ENCODE measurements at regions not wholly inside any gene's neighbourhood (a gene's known extent, or its start where the extent isn't known, plus 50 kb on each side); places are given as distances from the start of the nearest gene placed in this dataset.
A peak's percentile ranks its signal among the peaks of the same experiment; 100 is the strongest.

DNA sequence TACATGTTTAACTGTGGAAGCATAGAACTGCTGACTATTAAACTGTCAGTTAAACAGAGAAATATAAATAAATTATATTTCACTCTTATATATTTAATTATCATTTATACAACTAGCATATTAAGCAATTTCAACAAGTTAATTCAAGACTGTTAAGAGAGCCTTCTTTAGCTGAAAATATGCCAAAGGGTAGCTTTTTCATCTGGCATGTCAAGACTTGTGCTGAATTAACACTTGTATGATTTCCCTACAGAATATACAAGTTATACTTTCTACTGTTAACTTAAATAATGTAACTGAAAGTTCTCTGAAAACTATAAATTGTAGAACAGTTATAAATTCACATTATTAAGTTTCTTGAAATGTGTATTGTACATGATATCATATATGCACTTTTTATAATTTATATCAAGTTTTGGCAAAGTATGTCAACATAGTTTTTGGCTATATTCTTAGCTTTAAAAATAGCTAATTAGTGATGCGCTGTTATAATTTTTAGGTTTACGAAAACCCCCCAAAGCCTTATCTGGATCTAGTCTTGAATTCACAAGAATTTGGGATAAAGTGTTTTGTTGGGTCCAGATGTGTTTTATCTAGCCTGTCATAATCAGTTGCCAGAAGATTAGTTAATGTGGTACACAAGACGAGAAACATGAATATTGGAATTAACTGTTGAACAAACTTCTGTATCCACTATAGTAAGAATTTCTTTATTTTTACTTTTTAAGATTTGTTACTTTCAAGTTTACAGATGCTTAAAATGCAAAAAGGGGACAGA, 231.1 kb upstream of the FOXP2 start:
- no peak overlapping the region for H3K27ac Mint-ChIP-seq (ENCODE audit: unreplicated experiment)
- no peak overlapping the region for H3K4me3 Mint-ChIP-seq (ENCODE audit: unreplicated experiment)
- H3K9me3 Mint-ChIP-seq (ENCODE audit: unreplicated experiment) = no peaks in the 10 kb centered on the region
- peaks cover 35% of the 10 kb centered on the region for H3K4me1 Mint-ChIP-seq (ENCODE audit: unreplicated experiment)
- no peaks in the 10 kb centered on the region for H3K27me3 Mint-ChIP-seq (ENCODE audit: unreplicated experiment)
- TF ChIP-seq, protein P1, sequence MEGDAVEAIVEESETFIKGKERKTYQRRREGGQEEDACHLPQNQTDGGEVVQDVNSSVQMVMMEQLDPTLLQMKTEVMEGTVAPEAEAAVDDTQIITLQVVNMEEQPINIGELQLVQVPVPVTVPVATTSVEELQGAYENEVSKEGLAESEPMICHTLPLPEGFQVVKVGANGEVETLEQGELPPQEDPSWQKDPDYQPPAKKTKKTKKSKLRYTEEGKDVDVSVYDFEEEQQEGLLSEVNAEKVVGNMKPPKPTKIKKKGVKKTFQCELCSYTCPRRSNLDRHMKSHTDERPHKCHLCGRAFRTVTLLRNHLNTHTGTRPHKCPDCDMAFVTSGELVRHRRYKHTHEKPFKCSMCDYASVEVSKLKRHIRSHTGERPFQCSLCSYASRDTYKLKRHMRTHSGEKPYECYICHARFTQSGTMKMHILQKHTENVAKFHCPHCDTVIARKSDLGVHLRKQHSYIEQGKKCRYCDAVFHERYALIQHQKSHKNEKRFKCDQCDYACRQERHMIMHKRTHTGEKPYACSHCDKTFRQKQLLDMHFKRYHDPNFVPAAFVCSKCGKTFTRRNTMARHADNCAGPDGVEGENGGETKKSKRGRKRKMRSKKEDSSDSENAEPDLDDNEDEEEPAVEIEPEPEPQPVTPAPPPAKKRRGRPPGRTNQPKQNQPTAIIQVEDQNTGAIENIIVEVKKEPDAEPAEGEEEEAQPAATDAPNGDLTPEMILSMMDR (IDR thresholded peaks at IDR 0.05) = no peak
- H3K36me3 Mint-ChIP-seq (ENCODE audit: unreplicated experiment) = peaks cover 6% of the 10 kb centered on the region
- no peak for DNase-seq (ENCODE audit: extremely low spot score, unreplicated experiment)

DNA sequence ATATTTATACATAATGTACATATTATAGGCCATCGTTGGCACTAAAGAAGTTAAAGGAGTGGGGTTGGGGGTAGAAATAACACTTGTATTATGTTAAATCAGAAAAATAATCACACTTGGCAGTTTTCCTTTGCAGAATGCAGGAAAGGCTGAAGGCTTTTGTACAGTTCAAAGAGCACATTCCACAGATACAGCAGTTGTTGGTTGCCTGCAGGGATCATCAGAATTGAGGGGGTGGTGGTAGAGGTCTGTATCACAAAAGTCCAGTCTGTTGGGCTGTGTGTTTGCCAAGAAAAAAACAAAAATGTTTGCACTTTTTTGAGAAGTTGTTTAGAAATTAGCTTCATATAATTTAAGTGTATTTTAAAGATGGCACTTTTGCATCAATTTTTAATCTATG, 231.8 kb upstream of the FOXP2 start:
- Mint-ChIP-seq H3K27ac (ENCODE audit: unreplicated experiment) (peak overlapping the region; percentile 27), H3K4me1 (ENCODE audit: unreplicated experiment) (peaks cover 32% of the 10 kb centered on the region), H3K4me3 (ENCODE audit: unreplicated experiment) (no peak overlapping the region), H3K36me3 (ENCODE audit: unreplicated experiment) (peaks cover 6% of the 10 kb centered on the region), H3K9me3 (ENCODE audit: unreplicated experiment) (no peaks in the 10 kb centered on the region), H3K27me3 (ENCODE audit: unreplicated experiment) (no peaks in the 10 kb centered on the region)
- TF ChIP-seq, protein P1 (IDR thresholded peaks at IDR 0.05) = no peak
- DNase-seq (ENCODE audit: extremely low spot score, unreplicated experiment) = no peak

- TF ChIP-seq, protein P1 (IDR thresholded peaks at IDR 0.05) = no peak
- no peak for DNase-seq (ENCODE audit: extremely low spot score, unreplicated experiment)
- H3K27me3 Mint-ChIP-seq (ENCODE audit: unreplicated experiment) = no peaks in the 10 kb centered on the region
- H3K9me3 Mint-ChIP-seq (ENCODE audit: unreplicated experiment) = no peaks in the 10 kb centered on the region
- peaks cover 30% of the 10 kb centered on the region for H3K4me1 Mint-ChIP-seq (ENCODE audit: unreplicated experiment)
- H3K4me3 Mint-ChIP-seq (ENCODE audit: unreplicated experiment) = no peak overlapping the region
- H3K36me3 Mint-ChIP-seq (ENCODE audit: unreplicated experiment) = peaks cover 9% of the 10 kb centered on the region
- H3K27ac Mint-ChIP-seq (ENCODE audit: unreplicated experiment) = no peak overlapping the region
Measured at GRCh38 chr7:114181280-114181679, 233.3 kb upstream of the FOXP2 start.

DNA sequence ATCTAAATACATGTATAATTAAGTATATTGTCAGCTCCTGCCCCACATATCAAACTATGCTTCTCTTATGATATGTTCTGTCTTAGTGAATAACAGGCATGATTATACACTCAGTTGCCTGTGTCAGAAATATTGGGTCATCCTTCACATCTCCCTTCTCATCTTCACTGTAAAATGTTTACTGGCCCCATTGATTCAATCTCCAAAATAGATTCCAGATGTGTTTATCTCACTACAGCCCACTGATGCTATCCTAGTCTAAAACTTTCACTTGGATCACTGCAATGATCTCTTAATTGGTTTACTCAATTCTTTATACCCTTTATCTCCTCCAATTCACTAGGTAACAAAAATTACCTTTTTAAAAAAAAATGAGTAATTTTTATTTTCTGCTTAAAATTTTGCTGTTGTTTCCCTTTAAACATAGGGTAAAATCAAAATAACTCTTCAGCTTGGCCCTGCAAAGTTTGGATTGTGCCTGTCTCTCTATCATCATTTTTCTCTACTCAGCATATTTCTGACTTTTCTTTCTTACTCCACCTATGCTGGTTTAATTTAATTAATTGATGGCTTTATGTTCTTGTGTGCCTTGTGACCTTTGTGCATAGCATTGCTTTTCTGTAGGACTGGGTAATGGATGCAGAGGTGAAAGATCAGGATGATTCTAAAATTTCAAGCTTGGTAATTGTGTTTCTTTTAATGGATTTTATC, 233.9 kb upstream of the FOXP2 start:
- Mint-ChIP-seq H3K27ac (ENCODE audit: unreplicated experiment) (no peak overlapping the region), H3K9me3 (ENCODE audit: unreplicated experiment) (no peaks in the 10 kb centered on the region)

GRCh38 chr7:114175125-114175524, 239.5 kb upstream of the FOXP2 start:
- Mint-ChIP-seq H3K27me3 (ENCODE audit: unreplicated experiment) (no peaks in the 10 kb centered on the region), H3K36me3 (ENCODE audit: unreplicated experiment) (peaks cover 7% of the 10 kb centered on the region), H3K4me3 (ENCODE audit: unreplicated experiment) (no peak overlapping the region), H3K9me3 (ENCODE audit: unreplicated experiment) (no peaks in the 10 kb centered on the region), H3K4me1 (ENCODE audit: unreplicated experiment) (peaks cover 14% of the 10 kb centered on the region), H3K27ac (ENCODE audit: unreplicated experiment) (no peak overlapping the region)
- no peak for DNase-seq (ENCODE audit: extremely low spot score, unreplicated experiment)
- TF ChIP-seq, protein P1 (IDR thresholded peaks at IDR 0.05) = no peak

More for the DNA sequence above, 233.9 kb upstream of the FOXP2 start:
- H3K27me3 Mint-ChIP-seq (ENCODE audit: unreplicated experiment) = no peaks in the 10 kb centered on the region
- H3K4me1 Mint-ChIP-seq (ENCODE audit: unreplicated experiment) = peaks cover 30% of the 10 kb centered on the region
- DNase-seq (ENCODE audit: extremely low spot score, unreplicated experiment) = no peak
- peaks cover 9% of the 10 kb centered on the region for H3K36me3 Mint-ChIP-seq (ENCODE audit: unreplicated experiment)
- TF ChIP-seq, protein P1 (IDR thresholded peaks at IDR 0.05) = no peak
- H3K4me3 Mint-ChIP-seq (ENCODE audit: unreplicated experiment) = no peak overlapping the region

Data from osteocyte (in vitro differentiated cells).